Colonic mucosa (tissue), 4 donors: ENCODE measurements at regions not wholly inside any gene's neighbourhood (a gene's known extent, or its start where the extent isn't known, plus 50 kb on each side); places are given as distances from the start of the nearest gene placed in this dataset.

Source experiments
- DNase-seq: peaks from one replicate; pipeline ENCODE4 v3.0.0-alpha.2; 2020
- H3K27ac ChIP-seq: fragments of 200-600 bp; one replicate; pipeline ENCODE4 v1.8.0; 2021
- H3K27me3 ChIP-seq: fragments of 200-600 bp; one replicate; pipeline ENCODE4 v1.8.0; 2021
- H3K36me3 ChIP-seq: fragments of 200-600 bp; one replicate; pipeline ENCODE4 v1.8.0; 2021
- H3K4me1 ChIP-seq: fragments of 200-600 bp; one replicate; pipeline ENCODE4 v1.8.0; 2021; ENCODE audit warnings: mild to moderate bottlenecking
- H3K4me3 ChIP-seq: fragments of 200-600 bp; one replicate; pipeline ENCODE4 v1.8.0; 2021
- H3K9ac ChIP-seq, 2 donors: one replicate each; pipeline ENCODE4 v1.7.0; 2013; ENCODE audit warnings: control low read depth in 2 of 2, low read depth in 2 of 2, low read length in 2 of 2
- H3K9me3 ChIP-seq: fragments of 200-600 bp; one replicate; pipeline ENCODE4 v1.8.0; 2021
- CTCF ChIP-seq: fragments of 200-600 bp; IDR thresholded peaks from one replicate; pipeline ENCODE4 v1.8.0; 2022; ENCODE audit warnings: antibody characterized with exemption, mild to moderate bottlenecking
- intact Hi-C: fragments of 100-400 bp; cut with DNase I; formaldehyde crosslinking; loops from one replicate; pipeline ENCODE4 v1.14.1; 2022
- donor health status: healthy.
- donor health status: DM: no; HTN: no; CAD: no.
- donor health status: DM: no; HTN: no; CAD: no.

GRCh38 chr7:109121599-109122300 is 552.1 kb downstream of the DNAJB9 start:
- DNase-seq: no peak
- no peaks in the 10 kb centered on the region for H3K4me1 ChIP-seq

GRCh38 chr7:109125001-109125400 is 555.3 kb downstream of the DNAJB9 start:
- Histone ChIP-seq H3K9me3 (no peaks in the 10 kb centered on the region), H3K27ac (no peak overlapping the region), H3K36me3 (no peaks in the 10 kb centered on the region), H3K4me1 (no peaks in the 10 kb centered on the region), H3K9ac (no peak overlapping the region), H3K4me3 (no peak overlapping the region), H3K27me3 (no peaks in the 10 kb centered on the region)
- intact Hi-C loops: no loop called here
- no peak for TF ChIP-seq CTCF
- no peak for DNase-seq

More at GRCh38 chr7:109121599-109122300, 552.1 kb downstream of the DNAJB9 start:
- intact Hi-C loops: no loop called here
- Histone ChIP-seq H3K27me3 (no peaks in the 10 kb centered on the region), H3K27ac (no peak overlapping the region), H3K36me3 (no peaks in the 10 kb centered on the region), H3K9me3 (no peaks in the 10 kb centered on the region), H3K9ac (no peak overlapping the region), H3K4me3 (no peak overlapping the region)
- TF ChIP-seq CTCF: no peak

- Histone ChIP-seq H3K27me3 (no peaks in the 10 kb centered on the region), H3K4me3 (no peak overlapping the region), H3K4me1 (no peaks in the 10 kb centered on the region), H3K36me3 (no peaks in the 10 kb centered on the region), H3K9me3 (no peaks in the 10 kb centered on the region), H3K9ac (no peak overlapping the region), H3K27ac (no peak overlapping the region)
- no peak for DNase-seq
- TF ChIP-seq CTCF: no peak
- intact Hi-C loops: no loop called here
Observed at GRCh38 chr7:109126404-109127050, 556.9 kb downstream of the DNAJB9 start.

- Histone ChIP-seq H3K4me3 (no peak overlapping the region), H3K27ac (no peak overlapping the region), H3K36me3 (no peaks in the 10 kb centered on the region), H3K4me1 (no peaks in the 10 kb centered on the region), H3K9ac (no peak overlapping the region), H3K9me3 (no peaks in the 10 kb centered on the region), H3K27me3 (no peaks in the 10 kb centered on the region)
- DNase-seq: no peak
- TF ChIP-seq CTCF: no peak
- intact Hi-C loops: no loop called here
Observed at GRCh38 chr7:109127145-109127544, 557.5 kb downstream of the DNAJB9 start.

- H3K27me3 ChIP-seq: no peaks in the 10 kb centered on the region
- TF ChIP-seq CTCF: no peak
Observed at GRCh38 chr7:109131141-109131540, 561.5 kb downstream of the DNAJB9 start.

More at GRCh38 chr7:109131141-109131540, 561.5 kb downstream of the DNAJB9 start:
- Histone ChIP-seq H3K27ac (no peak overlapping the region), H3K9ac (no peak overlapping the region), H3K4me3 (no peak overlapping the region), H3K4me1 (no peaks in the 10 kb centered on the region), H3K9me3 (no peaks in the 10 kb centered on the region), H3K36me3 (no peaks in the 10 kb centered on the region)
- intact Hi-C loops: no loop called here
- DNase-seq: no peak
